Calu3 (cell line): ENCODE measurements at regions not wholly inside any gene's neighbourhood (a gene's known extent, or its start where the extent isn't known, plus 50 kb on each side); places are given as distances from the start of the nearest gene placed in this dataset.

ENCODE experiments used
- BruUV-seq: library from RNA; stranded (reverse); fragments of 400-500 nt; replicated peaks from 2 replicates; lab custom pipeline; 2021; lab: Mats Ljungman, UMichigan
- CTCF ChIA-PET: fragments of 300-600 bp; sonication (Branson Sonifier 250); formaldehyde crosslinking; loops from one replicate; lab custom pipeline; 2022; ENCODE audit warnings: antibody characterized with exemption; lab: Charles Lee
- DNase-seq: peaks from one replicate; pipeline ENCODE4 v3.0.0; 2022
- H3K27ac Mint-ChIP-seq: one replicate; pipeline ENCODE4 v1.8.0; 2022; ENCODE audit warnings: mixed read lengths; ENCODE audit not compliant: unreplicated experiment
- H3K27me3 Mint-ChIP-seq: one replicate; pipeline ENCODE4 v1.8.0; 2022; ENCODE audit warnings: mixed read lengths; ENCODE audit not compliant: unreplicated experiment
- H3K36me3 Mint-ChIP-seq: one replicate; pipeline ENCODE4 v1.8.0; 2022; ENCODE audit warnings: mild to moderate bottlenecking, moderate library complexity, mixed read lengths; ENCODE audit not compliant: insufficient read depth, unreplicated experiment
- H3K4me1 Mint-ChIP-seq: one replicate; pipeline ENCODE4 v1.8.0; 2022; ENCODE audit warnings: mild to moderate bottlenecking, low read depth, mixed read lengths; ENCODE audit not compliant: unreplicated experiment
- H3K4me3 Mint-ChIP-seq: one replicate; pipeline ENCODE4 v1.8.0; 2022; ENCODE audit warnings: mild to moderate bottlenecking, low read depth, moderate library complexity, mixed read lengths; ENCODE audit not compliant: unreplicated experiment
- H3K9me3 Mint-ChIP-seq: one replicate; pipeline ENCODE4 v1.8.0; 2022; ENCODE audit warnings: low read depth, mixed read lengths; ENCODE audit not compliant: unreplicated experiment
- intact Hi-C: fragments of 100-400 bp; cut with micrococcal nuclease; formaldehyde crosslinking; loops from one replicate; pipeline ENCODE4 v1.10.0; 2022; ENCODE audit not compliant: unreplicated experiment
- TF ChIP-seq, protein P1 (sequence below): fragments of 200-600 bp; IDR thresholded peaks from one replicate; pipeline ENCODE4 v1.8.0; 2022; ENCODE audit warnings: antibody characterized with exemption; ENCODE audit not compliant: unreplicated experiment

DNA sequence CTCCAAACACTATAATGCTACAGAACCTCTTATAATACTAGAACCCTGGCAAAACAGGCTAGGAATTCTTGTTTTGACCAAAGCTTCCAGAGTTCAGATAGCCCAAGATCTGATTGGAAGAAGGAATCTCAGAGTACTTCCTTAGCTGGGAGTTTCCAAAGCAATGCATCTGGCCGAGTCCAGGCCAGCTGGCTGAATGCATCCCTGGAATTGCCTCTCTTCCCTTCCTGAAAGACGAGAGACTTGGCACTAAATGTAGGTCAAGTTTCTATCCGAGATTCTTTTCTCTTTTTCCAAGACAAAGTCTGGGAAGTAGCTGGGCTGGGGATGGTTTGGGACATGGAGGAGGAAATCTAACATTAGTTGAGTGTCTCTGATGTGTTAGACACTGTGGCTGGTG lies 68.7 kb upstream of the ADPGK start:
- Mint-ChIP-seq H3K27ac (no peak overlapping the region), H3K36me3 (no peaks in the 10 kb centered on the region), H3K4me1 (no peaks in the 10 kb centered on the region), H3K27me3 (peaks cover 79% of the 10 kb centered on the region), H3K9me3 (no peaks in the 10 kb centered on the region), H3K4me3 (no peak overlapping the region)
- intact Hi-C loops, result no loop called here
- TF ChIP-seq, protein P1, sequence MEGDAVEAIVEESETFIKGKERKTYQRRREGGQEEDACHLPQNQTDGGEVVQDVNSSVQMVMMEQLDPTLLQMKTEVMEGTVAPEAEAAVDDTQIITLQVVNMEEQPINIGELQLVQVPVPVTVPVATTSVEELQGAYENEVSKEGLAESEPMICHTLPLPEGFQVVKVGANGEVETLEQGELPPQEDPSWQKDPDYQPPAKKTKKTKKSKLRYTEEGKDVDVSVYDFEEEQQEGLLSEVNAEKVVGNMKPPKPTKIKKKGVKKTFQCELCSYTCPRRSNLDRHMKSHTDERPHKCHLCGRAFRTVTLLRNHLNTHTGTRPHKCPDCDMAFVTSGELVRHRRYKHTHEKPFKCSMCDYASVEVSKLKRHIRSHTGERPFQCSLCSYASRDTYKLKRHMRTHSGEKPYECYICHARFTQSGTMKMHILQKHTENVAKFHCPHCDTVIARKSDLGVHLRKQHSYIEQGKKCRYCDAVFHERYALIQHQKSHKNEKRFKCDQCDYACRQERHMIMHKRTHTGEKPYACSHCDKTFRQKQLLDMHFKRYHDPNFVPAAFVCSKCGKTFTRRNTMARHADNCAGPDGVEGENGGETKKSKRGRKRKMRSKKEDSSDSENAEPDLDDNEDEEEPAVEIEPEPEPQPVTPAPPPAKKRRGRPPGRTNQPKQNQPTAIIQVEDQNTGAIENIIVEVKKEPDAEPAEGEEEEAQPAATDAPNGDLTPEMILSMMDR, result no peak
- no TSS peak for BruUV-seq
- CTCF ChIA-PET, result no interaction called here
- no peak for DNase-seq

DNA sequence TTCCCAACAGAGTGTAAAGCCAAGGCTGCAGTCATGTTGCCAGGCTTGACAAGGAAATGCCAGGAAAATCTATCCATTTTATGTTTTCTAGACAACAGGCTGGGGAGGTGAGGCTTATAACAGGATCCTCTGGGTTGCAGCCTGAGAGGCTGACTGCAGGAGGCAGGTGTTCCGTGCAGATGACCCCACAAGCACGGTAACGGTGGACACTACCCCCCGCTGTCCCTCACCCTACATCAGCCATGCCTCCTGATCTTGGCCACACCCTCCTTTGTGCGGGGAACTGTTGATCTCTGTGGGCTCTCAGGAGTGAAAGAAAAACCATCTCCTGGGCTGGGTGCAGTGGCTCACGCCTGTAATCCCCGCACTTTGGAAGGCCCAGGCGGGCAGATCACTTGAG lies 68.0 kb upstream of the ADPGK start:
- no peaks in the 10 kb centered on the region for H3K36me3 Mint-ChIP-seq
- no peak overlapping the region for H3K27ac Mint-ChIP-seq
- intact Hi-C loops, result no loop called here
- H3K9me3 Mint-ChIP-seq, result no peaks in the 10 kb centered on the region
- no TSS peak for BruUV-seq
- peaks cover 80% of the 10 kb centered on the region for H3K27me3 Mint-ChIP-seq
- H3K4me1 Mint-ChIP-seq, result no peaks in the 10 kb centered on the region
- H3K4me3 Mint-ChIP-seq, result no peak overlapping the region
- CTCF ChIA-PET, result no interaction called here
- TF ChIP-seq, protein P1, result no peak
- DNase-seq, result no peak

DNA sequence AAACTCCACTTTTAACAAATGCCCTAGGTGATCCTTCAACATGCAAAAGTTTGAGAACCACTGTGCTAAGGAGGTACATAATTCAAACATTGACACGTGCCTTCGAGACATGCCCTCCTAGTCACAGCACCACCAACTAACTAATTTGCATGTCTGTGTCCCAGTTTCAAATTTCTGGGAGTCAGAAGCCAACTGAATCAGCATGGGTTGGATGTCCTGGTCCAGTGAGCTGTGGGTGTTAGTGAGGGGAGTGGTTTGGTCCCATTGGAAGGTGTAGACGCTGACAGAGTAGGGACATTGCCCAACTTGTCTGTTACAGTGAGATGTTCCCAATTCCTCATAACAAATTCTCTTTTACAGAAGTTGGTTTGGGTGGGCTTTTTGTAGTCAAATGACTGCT lies 67.3 kb upstream of the ADPGK start:
- no peak for DNase-seq
- peaks cover 84% of the 10 kb centered on the region for H3K27me3 Mint-ChIP-seq
- intact Hi-C loops, result no loop called here
- H3K36me3 Mint-ChIP-seq, result no peaks in the 10 kb centered on the region
- TF ChIP-seq, protein P1, result no peak
- H3K9me3 Mint-ChIP-seq, result no peaks in the 10 kb centered on the region
- no TSS peak for BruUV-seq
- H3K4me1 Mint-ChIP-seq, result no peaks in the 10 kb centered on the region
- H3K4me3 Mint-ChIP-seq, result no peak overlapping the region
- H3K27ac Mint-ChIP-seq, result no peak overlapping the region
- CTCF ChIA-PET, result no interaction called here

DNA sequence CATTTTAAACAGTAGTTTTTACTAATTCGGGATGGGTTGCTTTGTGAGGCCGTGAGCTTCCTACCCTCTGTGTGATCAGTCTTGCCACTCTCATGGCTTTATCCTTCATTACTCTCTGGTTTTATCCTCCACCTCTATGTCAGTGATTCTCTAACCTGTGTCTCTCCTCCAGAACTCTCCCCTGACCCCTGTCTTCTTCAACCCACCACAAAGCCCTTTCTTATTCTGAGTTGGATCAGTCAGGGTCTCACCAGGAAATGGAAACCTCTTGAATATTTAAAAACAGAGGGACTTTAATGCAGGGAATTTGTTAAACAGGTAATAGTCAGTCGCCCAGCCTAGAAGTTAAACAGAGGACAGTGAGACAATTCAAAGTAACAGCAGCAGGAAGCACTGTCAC lies 64.2 kb upstream of the ADPGK start:
- intact Hi-C loops, result no loop called here
- no peaks in the 10 kb centered on the region for H3K36me3 Mint-ChIP-seq
- no peak overlapping the region for H3K27ac Mint-ChIP-seq
- no peak for DNase-seq
- no TSS peak for BruUV-seq
- H3K4me1 Mint-ChIP-seq, result no peaks in the 10 kb centered on the region
- peaks cover 73% of the 10 kb centered on the region for H3K27me3 Mint-ChIP-seq
- H3K9me3 Mint-ChIP-seq, result no peaks in the 10 kb centered on the region
- no peak overlapping the region for H3K4me3 Mint-ChIP-seq
- CTCF ChIA-PET, result no interaction called here
- TF ChIP-seq, protein P1, result no peak
